K562 (cell line): ENCODE measurements at regions not wholly inside any gene's neighbourhood (a gene's known extent, or its start where the extent isn't known, plus 50 kb on each side); places are given as distances from the start of the nearest gene placed in this dataset.

Source experiments
- CHCHD3 ChIP-seq: fragments of 250-450 bp; sonication (Bioruptor Pico); IDR thresholded peaks from 2 replicates; pipeline ENCODE4 v2.1.2; 2022; ENCODE audit warnings: mild to moderate bottlenecking
- EP300 ChIP-seq: IDR thresholded peaks from 2 replicates; pipeline ENCODE4 v1.6.1; 2012; ENCODE audit warnings: low read length, improper control_type of control experiment
- GTF2A2 ChIP-seq: IDR thresholded peaks from 2 replicates; pipeline ENCODE4 v1.6.1; 2016; ENCODE audit warnings: mild to moderate bottlenecking, missing genetic modification characterization, missing compliant biosample characterization
- JUNB ChIP-seq: fragments of 450-650 bp; formaldehyde crosslinking; conservative IDR thresholded peaks from 2 replicates; pipeline ENCODE4 v1.4.0; 2020; ENCODE audit warnings: mild to moderate bottlenecking
- MED1 ChIP-seq: sonication (generic); formaldehyde crosslinking; IDR thresholded peaks from 2 replicates; pipeline ENCODE4 v1.8.1; 2023; ENCODE audit warnings: missing genetic modification reagents, borderline replicate concordance
- NFATC3 ChIP-seq: fragments of 450-650 bp; IDR thresholded peaks from 2 replicates; pipeline ENCODE4 v1.6.1; 2017; ENCODE audit warnings: mild to moderate bottlenecking
- POLR2A ChIP-seq: fragments of 450-650 bp; conservative IDR thresholded peaks from 2 replicates; pipeline ENCODE4 v1.6.1; 2016
- RAD21 ChIP-seq, 2 experiments: fragments of 250-450 bp in 1 of 2; fragments of 450-650 bp in 1 of 2; sonication (Bioruptor Pico) in 1 of 2; formaldehyde crosslinking in 1 of 2; IDR thresholded peaks in 1 of 2; conservative IDR thresholded peaks in 1 of 2; 2 replicates each; pipeline versions ENCODE4 v1.4.0 to v1.8.0; 2020 to 2022; ENCODE audit warnings: mild to moderate bottlenecking in 2 of 2, moderate library complexity in 1 of 2
- REST ChIP-seq, 2 experiments: fragments of 450-650 bp; formaldehyde crosslinking in 1 of 2; IDR thresholded peaks; 2 replicates each; pipeline versions ENCODE4 v1.4.0 to v1.6.1; 2014 to 2020; ENCODE audit warnings: mild to moderate bottlenecking in 2 of 2, borderline replicate concordance in 1 of 2, low read depth in 1 of 2
- SP1 ChIP-seq: sonication (generic); formaldehyde crosslinking; IDR thresholded peaks from 2 replicates; pipeline ENCODE4 v1.8.1; 2022; ENCODE audit warnings: mild to moderate bottlenecking, missing genetic modification reagents
- ZNF24 ChIP-seq: fragments of 450-650 bp; IDR thresholded peaks from 2 replicates; pipeline ENCODE4 v1.6.1; 2016
- TF ChIP-seq, protein P1 (sequence below), 3 experiments: IDR thresholded peaks in 2 of 3; conservative IDR thresholded peaks in 1 of 3; 2 replicates each; pipeline ENCODE4 v1.5.1; 2011 to 2012; ENCODE audit warnings: low read length in 3 of 3, mild to moderate bottlenecking in 3 of 3, control low read depth in 2 of 3, improper control_type of control experiment in 1 of 3, inconsistent platforms in 1 of 3, low read depth in 1 of 3, mixed read lengths in 1 of 3, moderate library complexity in 1 of 3; ENCODE audit not compliant: insufficient read depth in 2 of 3
- TF ChIP-seq, protein P2 (sequence below): fragments of 450-650 bp; formaldehyde crosslinking; IDR thresholded peaks from 2 replicates; pipeline ENCODE4 v1.4.0; 2022; ENCODE audit warnings: mild to moderate bottlenecking, moderate library complexity

- TF ChIP-seq, protein P1, sequence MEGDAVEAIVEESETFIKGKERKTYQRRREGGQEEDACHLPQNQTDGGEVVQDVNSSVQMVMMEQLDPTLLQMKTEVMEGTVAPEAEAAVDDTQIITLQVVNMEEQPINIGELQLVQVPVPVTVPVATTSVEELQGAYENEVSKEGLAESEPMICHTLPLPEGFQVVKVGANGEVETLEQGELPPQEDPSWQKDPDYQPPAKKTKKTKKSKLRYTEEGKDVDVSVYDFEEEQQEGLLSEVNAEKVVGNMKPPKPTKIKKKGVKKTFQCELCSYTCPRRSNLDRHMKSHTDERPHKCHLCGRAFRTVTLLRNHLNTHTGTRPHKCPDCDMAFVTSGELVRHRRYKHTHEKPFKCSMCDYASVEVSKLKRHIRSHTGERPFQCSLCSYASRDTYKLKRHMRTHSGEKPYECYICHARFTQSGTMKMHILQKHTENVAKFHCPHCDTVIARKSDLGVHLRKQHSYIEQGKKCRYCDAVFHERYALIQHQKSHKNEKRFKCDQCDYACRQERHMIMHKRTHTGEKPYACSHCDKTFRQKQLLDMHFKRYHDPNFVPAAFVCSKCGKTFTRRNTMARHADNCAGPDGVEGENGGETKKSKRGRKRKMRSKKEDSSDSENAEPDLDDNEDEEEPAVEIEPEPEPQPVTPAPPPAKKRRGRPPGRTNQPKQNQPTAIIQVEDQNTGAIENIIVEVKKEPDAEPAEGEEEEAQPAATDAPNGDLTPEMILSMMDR (IDR thresholded peaks at IDR 0.05 in 2 of 3, conservative IDR thresholded peaks at IDR 0.05 in 1 of 3; ENCODE audit: insufficient read depth in 2 of 3, low read depth in 1 of 3, low read length in 3 of 3), result no peak
- TF ChIP-seq CHCHD3 (CRISPR knock-in tag) (no peak), GTF2A2 (tag) (no peak), ZNF24 (no peak), SP1 (CRISPR knock-in tag) (no peak), EP300 (no peak), NFATC3 (no peak), RAD21 (CRISPR knock-in tag; conservative IDR thresholded peaks at IDR 0.05 in 1 of 2, IDR thresholded peaks at IDR 0.05 in 1 of 2) (no peak), POLR2A (no peak), MED1 (CRISPR knock-in tag) (no peak), REST (IDR thresholded peaks at IDR 0.05; ENCODE audit: borderline replicate concordance) (no peak), REST (CRISPR knock-in tag; IDR thresholded peaks at IDR 0.05; ENCODE audit: low read depth) (no peak), JUNB (no peak)
- TF ChIP-seq, protein P2, sequence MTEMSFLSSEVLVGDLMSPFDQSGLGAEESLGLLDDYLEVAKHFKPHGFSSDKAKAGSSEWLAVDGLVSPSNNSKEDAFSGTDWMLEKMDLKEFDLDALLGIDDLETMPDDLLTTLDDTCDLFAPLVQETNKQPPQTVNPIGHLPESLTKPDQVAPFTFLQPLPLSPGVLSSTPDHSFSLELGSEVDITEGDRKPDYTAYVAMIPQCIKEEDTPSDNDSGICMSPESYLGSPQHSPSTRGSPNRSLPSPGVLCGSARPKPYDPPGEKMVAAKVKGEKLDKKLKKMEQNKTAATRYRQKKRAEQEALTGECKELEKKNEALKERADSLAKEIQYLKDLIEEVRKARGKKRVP (CRISPR knock-in tag), result no peak
These were observed 135.2 kb upstream of the NCAM1 start for GRCh38 chr11:112826026-112826425.
